AG04449 (cell line): ENCODE measurements at regions not wholly inside any gene's neighbourhood (a gene's known extent, or its start where the extent isn't known, plus 50 kb on each side); places are given as distances from the start of the nearest gene placed in this dataset.
"Not testable (repeated sequence)": the region's sequence is repeated elsewhere in the genome, so short reads cannot be mapped to it uniquely, and the experiment has no call there.

ENCODE experiments used
- CTCF ChIA-PET: fragments of 350-600 bp; formaldehyde crosslinking; extraction: SDS; loops from one replicate; lab custom pipeline; 2021; ENCODE audit warnings: antibody characterized with exemption; lab: Yijun Ruan, JAX
- POLR2A ChIA-PET: fragments of 400-600, 350-600 bp; formaldehyde crosslinking; extraction: SDS; loops from one replicate; lab custom pipeline; 2020; ENCODE audit warnings: antibody characterized with exemption, inconsistent platforms; lab: Yijun Ruan, JAX
- DNase-seq: peaks from one replicate; pipeline ENCODE4 v3.0.0-alpha.2; 2010; ENCODE audit warnings: low read depth, low spot score
- H3K4me3 ChIP-seq: 2 replicates; pipeline ENCODE4 v1.5.1; 2011; ENCODE audit warnings: low read depth, mild to moderate bottlenecking, control low read depth, low read length
- CTCF ChIP-seq: IDR thresholded peaks from one replicate; pipeline ENCODE4 v1.5.1; 2011; ENCODE audit warnings: mild to moderate bottlenecking, moderate library complexity, low read length, control low read depth, inconsistent platforms; ENCODE audit not compliant: insufficient read depth; ENCODE audit errors: missing control alignments

- no peak for DNase-seq
- no peak for TF ChIP-seq CTCF
- ChIA-PET CTCF (no interaction called here), POLR2A (no interaction called here)
- no peak overlapping the region for H3K4me3 ChIP-seq
Measured at GRCh38 chr19:27714857-27715256, 1498.1 kb downstream of the UQCRFS1 start.

- H3K4me3 ChIP-seq: no peak overlapping the region
- CTCF ChIA-PET: no interaction called here
- no peak for TF ChIP-seq CTCF
- no peak for DNase-seq
- POLR2A ChIA-PET: no interaction called here
Measured at GRCh38 chr19:27709496-27709895, 1503.5 kb downstream of the UQCRFS1 start.

- DNase-seq, CTCF ChIA-PET: not testable (repeated sequence)
Measured at GRCh38 chr19:27708986-27709385, 1504.0 kb downstream of the UQCRFS1 start.

GRCh38 chr19:27707026-27707425 is 1505.9 kb downstream of the UQCRFS1 start:
- H3K4me3 ChIP-seq, DNase-seq, CTCF ChIA-PET, POLR2A ChIA-PET: not testable (repeated sequence)

More at GRCh38 chr19:27708986-27709385, 1504.0 kb downstream of the UQCRFS1 start:
- POLR2A ChIA-PET, H3K4me3 ChIP-seq: not testable (repeated sequence)

GRCh38 chr19:27705896-27706295 is 1507.1 kb downstream of the UQCRFS1 start:
- DNase-seq: no peak
- no peak for TF ChIP-seq CTCF
- no peak overlapping the region for H3K4me3 ChIP-seq
- ChIA-PET CTCF (no interaction called here), POLR2A (no interaction called here)

- H3K4me3 ChIP-seq: no peak overlapping the region
- DNase-seq: no peak
- no peak for TF ChIP-seq CTCF
- CTCF ChIA-PET: no interaction called here
- POLR2A ChIA-PET: no interaction called here
Measured at GRCh38 chr19:27694361-27695055, 1518.4 kb downstream of the UQCRFS1 start.

- DNase-seq: no peak
- no peak overlapping the region for H3K4me3 ChIP-seq
- ChIA-PET CTCF (no interaction called here), POLR2A (no interaction called here)
- TF ChIP-seq CTCF: no peak
Measured at GRCh38 chr19:27691991-27692390, 1521.0 kb downstream of the UQCRFS1 start.
